ENCODE measurements at regions not wholly inside any gene's neighbourhood (a gene's known extent, or its start where the extent isn't known, plus 50 kb on each side); places are given as distances from the start of the nearest gene placed in this dataset.

- Histone ChIP-seq H3K27ac (ENCODE audit: low read depth, low read length) (no peak overlapping the region), H3K27me3 (ENCODE audit: control insufficient read depth, insufficient read depth, low read length, poor library complexity, severe bottlenecking) (peaks cover 19% of the 10 kb centered on the region), H3K9ac (ENCODE audit: extremely low read depth, low read length, poor library complexity, severe bottlenecking) (no peak overlapping the region), H3K4me3 (ENCODE audit: low read length) (no peak overlapping the region), H3K9me3 (ENCODE audit: control insufficient read depth, low read length) (no peaks in the 10 kb centered on the region), H3K36me3 (ENCODE audit: control insufficient read depth, insufficient read depth, low read length) (no peaks in the 10 kb centered on the region), H3K4me1 (ENCODE audit: control insufficient read depth, insufficient read depth, low read length) (no peaks in the 10 kb centered on the region)
- Mint-ChIP-seq H3K27me3 (ENCODE audit: insufficient read depth) (peaks cover 60% of the 10 kb centered on the region), H3K4me1 (peaks cover 12% of the 10 kb centered on the region), H3K27ac (no peak overlapping the region), H3K36me3 (ENCODE audit: low read depth) (no peaks in the 10 kb centered on the region), H3K9me3 (no peaks in the 10 kb centered on the region), H3K4me3 (no peak overlapping the region)
- 94 to 96% methylated on average over 5 of the region's 5 CpGs for WGBS, 2 experiments (ENCODE audit: insufficient coverage in 1 of 2, insufficient read length in 1 of 2)
- DNase-seq: no peak
- no peak for TF ChIP-seq CTCF (conservative IDR thresholded peaks at IDR 0.05)
Measured at GRCh38 chr17:72427761-72428109, 306.9 kb downstream of the SOX9 start.

GRCh38 chr17:72429066-72429638 is 308.3 kb downstream of the SOX9 start:
- H3K9me3 ChIP-seq (ENCODE audit: control insufficient read depth, low read length): no peaks in the 10 kb centered on the region
- Mint-ChIP-seq H3K27me3 (ENCODE audit: insufficient read depth) (peaks cover 52% of the 10 kb centered on the region), H3K27ac (no peak overlapping the region), H3K4me3 (no peak overlapping the region), H3K4me1 (peaks cover 14% of the 10 kb centered on the region), H3K36me3 (ENCODE audit: low read depth) (no peaks in the 10 kb centered on the region), H3K9me3 (no peaks in the 10 kb centered on the region)
- H3K27ac ChIP-seq (ENCODE audit: low read depth, low read length): no peak overlapping the region
- no peaks in the 10 kb centered on the region for H3K36me3 ChIP-seq (ENCODE audit: control insufficient read depth, insufficient read depth, low read length)
- 87 to 92% methylated on average over 3 to 4 of the region's 4 CpGs for WGBS, 2 experiments (ENCODE audit: insufficient coverage in 1 of 2, insufficient read length in 1 of 2)
- no peak for DNase-seq
- H3K4me3 ChIP-seq (ENCODE audit: low read length): no peak overlapping the region
- peaks cover 19% of the 10 kb centered on the region for H3K27me3 ChIP-seq (ENCODE audit: control insufficient read depth, insufficient read depth, low read length, poor library complexity, severe bottlenecking)
- TF ChIP-seq CTCF (conservative IDR thresholded peaks at IDR 0.05): no peak
- H3K9ac ChIP-seq (ENCODE audit: extremely low read depth, low read length, poor library complexity, severe bottlenecking): no peak overlapping the region
- no peaks in the 10 kb centered on the region for H3K4me1 ChIP-seq (ENCODE audit: control insufficient read depth, insufficient read depth, low read length)

GRCh38 chr17:72430611-72431432 is 310.0 kb downstream of the SOX9 start:
- no peak overlapping the region for H3K9ac ChIP-seq (ENCODE audit: extremely low read depth, low read length, poor library complexity, severe bottlenecking)
- H3K4me3 ChIP-seq (ENCODE audit: low read length): no peak overlapping the region
- H3K27me3 Mint-ChIP-seq (ENCODE audit: insufficient read depth): peaks cover 47% of the 10 kb centered on the region
- no peaks in the 10 kb centered on the region for H3K36me3 Mint-ChIP-seq (ENCODE audit: low read depth)
- H3K4me1 ChIP-seq (ENCODE audit: control insufficient read depth, insufficient read depth, low read length): no peaks in the 10 kb centered on the region
- peak; percentile 89 for DNase-seq
- no peaks in the 10 kb centered on the region for H3K9me3 ChIP-seq (ENCODE audit: control insufficient read depth, low read length)
- H3K27me3 ChIP-seq (ENCODE audit: control insufficient read depth, insufficient read depth, low read length, poor library complexity, severe bottlenecking): peaks cover 22% of the 10 kb centered on the region
- H3K4me1 Mint-ChIP-seq: peaks cover 12% of the 10 kb centered on the region
- TF ChIP-seq CTCF (conservative IDR thresholded peaks at IDR 0.05): peak; percentile 74
- H3K9me3 Mint-ChIP-seq: no peaks in the 10 kb centered on the region
- WGBS, 2 experiments (ENCODE audit: insufficient coverage in 1 of 2, insufficient read length in 1 of 2): 86 to 87% methylated on average over 15 to 20 of the region's 20 CpGs
- H3K4me3 Mint-ChIP-seq: no peak overlapping the region
- H3K27ac ChIP-seq (ENCODE audit: low read depth, low read length): no peak overlapping the region
- H3K27ac Mint-ChIP-seq: no peak overlapping the region
- H3K36me3 ChIP-seq (ENCODE audit: control insufficient read depth, insufficient read depth, low read length): no peaks in the 10 kb centered on the region

Data from endodermal cell (in vitro differentiated cells).